ENCODE measurements at regions not wholly inside any gene's neighbourhood (a gene's known extent, or its start where the extent isn't known, plus 50 kb on each side); places are given as distances from the start of the nearest gene placed in this dataset.

DNA sequence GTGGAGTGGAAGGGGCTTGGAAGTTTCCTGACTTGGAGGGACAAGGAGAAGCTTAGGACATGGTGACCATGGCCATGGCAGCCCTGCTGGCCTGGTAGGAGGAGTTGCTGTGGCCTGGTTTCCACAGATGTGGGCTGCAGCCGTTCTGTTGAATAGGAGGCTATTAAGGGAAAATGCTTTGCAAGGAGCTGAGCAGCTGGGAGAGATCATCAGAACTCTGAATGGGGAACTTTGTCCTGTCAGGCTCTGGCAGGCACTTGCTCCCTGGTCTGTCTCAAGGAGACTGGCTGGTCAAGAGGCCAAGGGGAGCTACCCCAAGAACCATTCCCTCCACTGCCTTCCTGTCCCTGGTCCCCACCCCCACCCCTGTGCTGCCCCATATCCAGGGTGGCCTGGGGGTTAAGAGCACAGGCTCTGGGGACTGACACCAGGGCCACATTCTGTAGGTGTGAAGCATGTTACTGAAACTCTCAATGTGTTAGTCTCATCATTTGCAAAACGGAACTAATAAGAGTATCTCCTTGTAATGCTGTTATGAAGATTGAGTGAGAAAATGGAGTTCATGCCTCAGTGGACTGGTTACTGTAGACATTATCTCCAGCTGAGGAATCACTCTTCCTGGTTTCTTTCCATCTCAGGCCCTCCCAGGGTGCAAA lies 84.0 kb upstream of the ARAP3 start:
- TF ChIP-seq POLR2A (IDR thresholded peaks at IDR 0.05) (no peak), POLR2AphosphoS5 (IDR thresholded peaks at IDR 0.05) (no peak), EP300 (IDR thresholded peaks at IDR 0.05) (no peak)
- TF ChIP-seq, protein P1, sequence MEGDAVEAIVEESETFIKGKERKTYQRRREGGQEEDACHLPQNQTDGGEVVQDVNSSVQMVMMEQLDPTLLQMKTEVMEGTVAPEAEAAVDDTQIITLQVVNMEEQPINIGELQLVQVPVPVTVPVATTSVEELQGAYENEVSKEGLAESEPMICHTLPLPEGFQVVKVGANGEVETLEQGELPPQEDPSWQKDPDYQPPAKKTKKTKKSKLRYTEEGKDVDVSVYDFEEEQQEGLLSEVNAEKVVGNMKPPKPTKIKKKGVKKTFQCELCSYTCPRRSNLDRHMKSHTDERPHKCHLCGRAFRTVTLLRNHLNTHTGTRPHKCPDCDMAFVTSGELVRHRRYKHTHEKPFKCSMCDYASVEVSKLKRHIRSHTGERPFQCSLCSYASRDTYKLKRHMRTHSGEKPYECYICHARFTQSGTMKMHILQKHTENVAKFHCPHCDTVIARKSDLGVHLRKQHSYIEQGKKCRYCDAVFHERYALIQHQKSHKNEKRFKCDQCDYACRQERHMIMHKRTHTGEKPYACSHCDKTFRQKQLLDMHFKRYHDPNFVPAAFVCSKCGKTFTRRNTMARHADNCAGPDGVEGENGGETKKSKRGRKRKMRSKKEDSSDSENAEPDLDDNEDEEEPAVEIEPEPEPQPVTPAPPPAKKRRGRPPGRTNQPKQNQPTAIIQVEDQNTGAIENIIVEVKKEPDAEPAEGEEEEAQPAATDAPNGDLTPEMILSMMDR (IDR thresholded peaks at IDR 0.05), result no peak

All from suprapubic skin (tissue), 4 donors.